ENCODE measurements at regions not wholly inside any gene's neighbourhood (a gene's known extent, or its start where the extent isn't known, plus 50 kb on each side); places are given as distances from the start of the nearest gene placed in this dataset.
"Not testable (repeated sequence)": the region's sequence is repeated elsewhere in the genome, so short reads cannot be mapped to it uniquely, and the experiment has no call there.

DNA sequence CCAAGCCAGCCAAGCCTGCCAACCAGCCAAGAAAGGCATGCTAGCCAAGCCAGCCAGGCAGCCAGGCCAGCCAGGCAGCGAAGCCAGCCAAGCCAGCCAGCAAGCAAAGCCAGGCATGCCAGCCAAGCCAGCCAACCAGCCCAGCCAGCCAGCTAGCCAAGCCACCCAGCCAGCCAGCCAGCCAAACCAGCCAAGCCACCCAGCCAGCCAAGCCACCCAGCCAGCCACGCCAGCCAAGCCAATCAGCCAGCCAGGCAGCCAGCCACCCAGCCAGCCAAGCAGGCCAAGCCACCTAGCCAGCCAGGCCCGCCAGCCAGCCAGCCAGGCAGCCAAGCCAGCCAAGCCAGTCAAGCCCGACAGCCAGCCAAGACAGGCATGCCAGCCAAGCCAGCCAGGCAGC is 1601.0 kb downstream of the RPIA start:
- ATAC-seq; H3K27me3 Mint-ChIP-seq (ENCODE audit: low read depth); POLR2A ChIA-PET; DNase-seq; H3K4me1 Mint-ChIP-seq (ENCODE audit: low read depth); H3K9me3 Mint-ChIP-seq (ENCODE audit: insufficient read depth); CTCF ChIA-PET; H3K4me3 Mint-ChIP-seq; H3K27ac Mint-ChIP-seq; H3K36me3 Mint-ChIP-seq (ENCODE audit: low read depth): not testable (repeated sequence)

- not testable (repeated sequence) for DNase-seq; H3K36me3 Mint-ChIP-seq (ENCODE audit: low read depth)
These were observed 1601.8 kb downstream of the RPIA start for GRCh38 chr2:90293224-90293623.

GRCh38 chr2:90293806-90294205 is 1602.3 kb downstream of the RPIA start:
- DNase-seq; H3K27me3 Mint-ChIP-seq (ENCODE audit: low read depth); H3K9me3 Mint-ChIP-seq (ENCODE audit: insufficient read depth); H3K36me3 Mint-ChIP-seq (ENCODE audit: low read depth); H3K4me3 Mint-ChIP-seq; POLR2A ChIA-PET; ATAC-seq; CTCF ChIA-PET; H3K4me1 Mint-ChIP-seq (ENCODE audit: low read depth); H3K27ac Mint-ChIP-seq: not testable (repeated sequence)

More at GRCh38 chr2:90293224-90293623, 1601.8 kb downstream of the RPIA start:
- ATAC-seq; POLR2A ChIA-PET; H3K27me3 Mint-ChIP-seq (ENCODE audit: low read depth); H3K9me3 Mint-ChIP-seq (ENCODE audit: insufficient read depth); H3K4me1 Mint-ChIP-seq (ENCODE audit: low read depth); H3K4me3 Mint-ChIP-seq; H3K27ac Mint-ChIP-seq; CTCF ChIA-PET: not testable (repeated sequence)

- H3K27ac Mint-ChIP-seq; POLR2A ChIA-PET; ATAC-seq; H3K4me3 Mint-ChIP-seq; H3K36me3 Mint-ChIP-seq (ENCODE audit: low read depth); H3K9me3 Mint-ChIP-seq (ENCODE audit: insufficient read depth); CTCF ChIA-PET; DNase-seq; H3K27me3 Mint-ChIP-seq (ENCODE audit: low read depth); H3K4me1 Mint-ChIP-seq (ENCODE audit: low read depth): not testable (repeated sequence)
These were observed 1603.7 kb downstream of the RPIA start for GRCh38 chr2:90295036-90295750.

DNA sequence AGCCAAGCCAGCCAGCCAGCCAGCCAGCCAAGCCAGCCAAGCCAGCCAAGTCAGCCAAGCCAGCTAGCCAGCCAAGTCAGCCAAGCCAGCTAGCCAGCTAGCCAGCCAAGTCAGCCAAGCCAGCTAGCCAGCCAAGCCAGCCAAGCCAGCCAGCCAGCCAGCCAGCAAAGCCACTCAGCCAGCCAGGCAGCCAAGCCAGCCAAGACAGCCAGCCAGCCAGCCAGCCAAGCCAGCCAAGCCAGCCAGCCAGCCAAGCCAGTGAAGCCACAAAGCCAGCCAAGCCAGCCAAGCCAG is 1605.0 kb downstream of the RPIA start:
- H3K9me3 Mint-ChIP-seq (ENCODE audit: insufficient read depth) = not testable (repeated sequence)

GRCh38 chr2:90297701-90298100 is 1606.2 kb downstream of the RPIA start:
- H3K4me1 Mint-ChIP-seq (ENCODE audit: low read depth); POLR2A ChIA-PET; ATAC-seq; DNase-seq; H3K36me3 Mint-ChIP-seq (ENCODE audit: low read depth); H3K27me3 Mint-ChIP-seq (ENCODE audit: low read depth); CTCF ChIA-PET; H3K27ac Mint-ChIP-seq; H3K9me3 Mint-ChIP-seq (ENCODE audit: insufficient read depth); H3K4me3 Mint-ChIP-seq: not testable (repeated sequence)

More for the DNA sequence above, 1605.0 kb downstream of the RPIA start:
- CTCF ChIA-PET; H3K36me3 Mint-ChIP-seq (ENCODE audit: low read depth); H3K4me1 Mint-ChIP-seq (ENCODE audit: low read depth); H3K27ac Mint-ChIP-seq; H3K4me3 Mint-ChIP-seq; POLR2A ChIA-PET; DNase-seq; ATAC-seq; H3K27me3 Mint-ChIP-seq (ENCODE audit: low read depth): not testable (repeated sequence)

- ATAC-seq; POLR2A ChIA-PET; CTCF ChIA-PET; H3K27ac Mint-ChIP-seq; H3K4me1 Mint-ChIP-seq (ENCODE audit: low read depth); DNase-seq; H3K4me3 Mint-ChIP-seq; H3K9me3 Mint-ChIP-seq (ENCODE audit: insufficient read depth); H3K36me3 Mint-ChIP-seq (ENCODE audit: low read depth); H3K27me3 Mint-ChIP-seq (ENCODE audit: low read depth): not testable (repeated sequence)
These were observed 1606.8 kb downstream of the RPIA start for GRCh38 chr2:90298126-90298755.

GRCh38 chr2:90298983-90299382 is 1607.5 kb downstream of the RPIA start:
- CTCF ChIA-PET = not testable (repeated sequence)

GRCh38 chr2:90322982-90323381 is 1631.5 kb downstream of the RPIA start:
- Mint-ChIP-seq H3K27ac (peak overlapping the region; percentile 80), H3K4me3 (peak overlapping the region; percentile 65)
- H3K4me1 Mint-ChIP-seq (ENCODE audit: low read depth); ATAC-seq; H3K36me3 Mint-ChIP-seq (ENCODE audit: low read depth); POLR2A ChIA-PET; H3K9me3 Mint-ChIP-seq (ENCODE audit: insufficient read depth); CTCF ChIA-PET; DNase-seq; H3K27me3 Mint-ChIP-seq (ENCODE audit: low read depth): not testable (repeated sequence)

More at GRCh38 chr2:90298983-90299382, 1607.5 kb downstream of the RPIA start:
- H3K9me3 Mint-ChIP-seq (ENCODE audit: insufficient read depth); H3K4me1 Mint-ChIP-seq (ENCODE audit: low read depth); POLR2A ChIA-PET; H3K36me3 Mint-ChIP-seq (ENCODE audit: low read depth); H3K27me3 Mint-ChIP-seq (ENCODE audit: low read depth); H3K4me3 Mint-ChIP-seq; ATAC-seq; H3K27ac Mint-ChIP-seq; DNase-seq: not testable (repeated sequence)

GRCh38 chr2:90323612-90324558 is 1632.4 kb downstream of the RPIA start:
- H3K27me3 Mint-ChIP-seq (ENCODE audit: low read depth); H3K36me3 Mint-ChIP-seq (ENCODE audit: low read depth); DNase-seq; H3K4me1 Mint-ChIP-seq (ENCODE audit: low read depth); CTCF ChIA-PET; ATAC-seq; POLR2A ChIA-PET; H3K9me3 Mint-ChIP-seq (ENCODE audit: insufficient read depth): not testable (repeated sequence)
- peak overlapping the region; percentile 57 for H3K27ac Mint-ChIP-seq
- peak overlapping the region; percentile 40 for H3K4me3 Mint-ChIP-seq

- H3K9me3 Mint-ChIP-seq (ENCODE audit: insufficient read depth); CTCF ChIA-PET; H3K36me3 Mint-ChIP-seq (ENCODE audit: low read depth); ATAC-seq; H3K27ac Mint-ChIP-seq; POLR2A ChIA-PET; H3K4me1 Mint-ChIP-seq (ENCODE audit: low read depth); DNase-seq; H3K4me3 Mint-ChIP-seq; H3K27me3 Mint-ChIP-seq (ENCODE audit: low read depth): not testable (repeated sequence)
These were observed 1633.2 kb downstream of the RPIA start for GRCh38 chr2:90324672-90325071.

- H3K4me3 Mint-ChIP-seq; DNase-seq; POLR2A ChIA-PET; H3K36me3 Mint-ChIP-seq (ENCODE audit: low read depth); H3K27me3 Mint-ChIP-seq (ENCODE audit: low read depth); CTCF ChIA-PET; H3K4me1 Mint-ChIP-seq (ENCODE audit: low read depth); ATAC-seq; H3K27ac Mint-ChIP-seq; H3K9me3 Mint-ChIP-seq (ENCODE audit: insufficient read depth): not testable (repeated sequence)
These were observed 1634.4 kb downstream of the RPIA start for GRCh38 chr2:90325796-90326353.
